GM12891 (cell line): ENCODE measurements at regions not wholly inside any gene's neighbourhood (a gene's known extent, or its start where the extent isn't known, plus 50 kb on each side); places are given as distances from the start of the nearest gene placed in this dataset.

Experiments
- POLR2A ChIP-seq: IDR thresholded peaks from 2 replicates; pipeline ENCODE4 v1.6.1; 2011; ENCODE audit warnings: low read depth, low read length, control low read depth
- POLR2AphosphoS5 ChIP-seq: IDR thresholded peaks from 2 replicates; pipeline ENCODE4 v1.6.1; 2011; ENCODE audit warnings: low read depth, low read length, control low read depth
- TAF1 ChIP-seq: IDR thresholded peaks from 2 replicates; pipeline ENCODE4 v1.6.1; 2011; ENCODE audit warnings: low read depth, low read length, control low read depth

- TF ChIP-seq POLR2A (no peak), POLR2AphosphoS5 (no peak), TAF1 (no peak)
Measured at GRCh38 chr14:88985654-88986053, 161.2 kb downstream of the TTC8 start.
